KBM-7 (cell line): ENCODE measurements at regions not wholly inside any gene's neighbourhood (a gene's known extent, or its start where the extent isn't known, plus 50 kb on each side); places are given as distances from the start of the nearest gene placed in this dataset.

ENCODE experiments used
- DNase-seq: peaks from one replicate; pipeline ENCODE4 v3.0.0-alpha.2; 2015
- in situ Hi-C: fragments of 300-500 bp; cut with MboI; formaldehyde crosslinking; loops from 2 replicates; pipeline ENCODE4 v1.14.3; 2020; ENCODE audit warnings: low sequenced_read_pairs, low pct_unique_long_range_greater_than_20kb, mixed read lengths

DNA sequence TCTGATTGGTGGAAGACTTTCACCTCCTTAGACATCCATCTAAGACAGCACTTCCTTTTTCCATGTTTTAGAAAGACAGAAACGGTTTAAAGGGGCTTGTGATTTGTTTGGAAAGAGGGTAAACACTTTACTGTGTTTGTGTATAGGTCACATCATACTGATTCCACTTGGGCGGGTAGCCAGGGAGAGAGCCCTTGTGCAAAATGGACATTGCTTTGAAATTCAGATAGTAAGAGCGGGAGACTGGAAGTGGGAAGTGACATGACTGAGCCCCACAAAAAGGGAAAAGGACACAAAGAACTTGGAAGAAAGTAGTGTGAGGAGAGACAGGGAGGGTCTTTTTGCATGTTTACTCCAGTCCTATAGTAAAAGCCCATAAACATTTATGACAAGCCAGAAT is 195.6 kb upstream of the CNTN4 start:
- in situ Hi-C loops = no loop called here
- no peak for DNase-seq

- DNase-seq = no peak
- in situ Hi-C loops = no loop called here
These were observed 190.8 kb upstream of the CNTN4 start for GRCh38 chr3:1907911-1908310.

DNA sequence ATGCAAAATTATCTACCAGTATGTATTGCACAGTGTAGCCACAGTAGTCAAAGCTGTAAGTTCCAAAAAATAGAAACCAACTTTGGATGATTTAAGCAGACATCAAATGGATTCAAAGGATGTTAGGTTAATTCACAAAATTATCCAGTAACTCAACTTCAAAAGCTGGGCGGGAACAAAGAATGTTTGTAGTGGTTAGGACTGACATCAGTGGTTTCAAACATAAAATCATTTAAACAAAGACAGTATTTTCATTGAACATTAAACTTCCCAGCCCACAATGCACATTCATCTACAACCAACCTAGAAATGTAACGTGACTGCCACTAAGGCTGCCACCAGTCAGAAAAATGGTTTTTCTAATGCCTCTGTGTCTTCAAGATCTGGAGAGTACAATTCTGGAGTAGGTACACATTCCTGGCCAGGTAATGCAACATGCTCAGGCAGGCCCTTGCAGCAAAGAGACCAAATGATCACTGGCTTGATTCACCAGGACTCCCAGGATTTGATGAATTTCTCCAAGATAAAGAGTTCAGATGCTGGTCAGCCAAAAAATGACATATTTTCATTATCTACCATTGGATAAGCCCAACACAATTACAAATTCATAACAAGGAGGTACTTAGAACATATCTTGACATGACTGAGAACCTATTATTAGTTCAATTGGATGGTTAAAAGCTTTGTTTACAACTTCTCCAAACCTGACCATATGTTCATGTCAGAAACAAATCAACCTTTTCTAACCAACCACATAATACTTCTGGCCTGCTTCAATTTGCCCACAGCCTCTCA is 189.8 kb upstream of the CNTN4 start:
- no peak for DNase-seq
- in situ Hi-C loops = no loop called here

DNA sequence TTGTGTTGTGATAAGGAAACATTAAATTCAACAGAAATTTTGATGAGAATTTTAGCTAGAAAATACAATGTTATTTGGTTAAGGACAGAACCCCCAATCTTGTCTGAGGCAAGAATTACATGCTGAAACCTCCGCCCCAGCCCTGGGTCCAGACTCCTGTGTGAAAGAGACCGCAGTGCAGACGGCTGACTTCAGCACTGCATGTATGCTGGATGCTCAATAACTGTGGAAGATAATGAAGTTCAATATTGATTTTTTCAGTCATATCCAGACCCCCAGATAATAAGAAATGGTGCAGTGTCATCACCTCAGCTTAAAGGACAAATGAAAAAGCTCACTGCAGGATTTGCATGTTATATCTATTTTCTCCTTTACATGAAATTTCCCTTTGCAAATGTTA is 188.3 kb upstream of the CNTN4 start:
- DNase-seq = no peak
- in situ Hi-C loops = no loop called here

GRCh38 chr3:1929788-1930414 is 168.8 kb upstream of the CNTN4 start:
- no peak for DNase-seq
- in situ Hi-C loops = no loop called here

DNA sequence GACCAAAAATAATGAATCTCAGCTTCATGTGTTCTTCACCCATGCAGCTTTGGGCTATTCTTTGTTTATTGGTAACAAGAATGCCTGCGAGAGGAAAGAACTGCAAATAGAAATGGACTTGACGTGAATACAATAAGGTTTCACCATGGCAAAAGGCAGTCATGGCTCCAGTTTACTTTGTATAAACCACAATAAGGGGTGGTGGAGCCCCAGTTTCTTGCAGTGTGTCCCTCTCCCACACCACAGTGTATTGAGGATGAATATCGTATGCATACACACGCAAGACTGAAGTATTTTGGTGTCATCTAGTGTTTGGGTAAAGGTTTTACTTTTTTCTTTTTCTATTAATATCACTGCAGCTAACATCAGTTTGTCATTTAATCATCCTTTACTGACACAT is 159.7 kb upstream of the CNTN4 start:
- DNase-seq = no peak
- in situ Hi-C loops = no loop called here

- in situ Hi-C loops = no loop called here
- no peak for DNase-seq
These were observed 155.9 kb upstream of the CNTN4 start for GRCh38 chr3:1942781-1943180.

DNA sequence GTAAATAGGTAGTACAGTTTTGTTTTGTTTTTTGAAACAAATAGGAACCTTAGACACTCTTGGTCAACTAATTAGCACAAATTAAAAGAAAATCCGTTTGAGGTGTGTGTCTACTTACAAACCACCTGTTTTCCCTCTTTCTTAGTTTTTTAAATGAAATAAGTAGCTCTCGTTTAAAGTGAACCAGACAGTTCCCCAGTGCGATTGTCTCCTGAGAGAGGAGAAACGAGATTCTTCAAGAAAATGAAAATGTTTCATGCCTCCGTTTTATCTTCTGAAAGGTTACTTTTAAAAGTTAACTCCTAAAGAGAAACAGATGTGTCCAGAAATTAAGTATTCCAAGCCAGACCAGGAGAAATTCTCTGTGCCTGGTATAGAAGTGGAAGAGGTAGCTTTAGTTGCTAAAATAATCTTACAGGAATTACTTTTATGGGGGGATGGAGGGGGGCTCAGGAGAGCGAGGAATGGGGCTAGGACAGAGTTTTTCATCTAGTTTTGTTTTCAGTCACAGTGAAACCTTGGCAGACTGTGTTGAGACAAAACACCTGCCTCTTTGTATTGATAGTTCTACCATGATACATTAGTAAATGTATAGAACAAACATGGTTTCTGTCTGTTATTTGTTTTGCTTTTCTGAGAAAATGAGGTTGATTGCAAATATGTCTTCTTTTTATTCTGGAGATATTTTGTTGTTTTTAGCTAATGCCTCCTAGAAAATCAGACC is 155.1 kb upstream of the CNTN4 start:
- no peak for DNase-seq
- in situ Hi-C loops = no loop called here

DNA sequence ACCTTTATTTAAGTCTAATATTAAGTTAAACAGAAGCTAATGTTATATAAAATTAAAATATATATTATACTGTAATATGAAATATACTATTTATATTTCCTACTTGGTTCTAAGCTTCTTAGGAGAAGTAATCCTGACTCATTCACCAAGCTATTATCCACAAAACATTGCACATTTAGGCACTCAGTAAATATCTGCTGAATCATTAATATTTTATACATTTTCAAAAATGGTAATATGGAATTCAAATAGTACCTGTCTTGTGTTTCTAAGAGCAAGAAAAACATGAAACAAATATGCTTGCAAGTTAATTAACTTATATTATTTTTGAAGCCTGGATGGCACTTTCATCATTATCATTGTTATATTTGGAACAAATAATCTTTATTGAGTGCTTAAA is 153.0 kb upstream of the CNTN4 start:
- in situ Hi-C loops = no loop called here
- DNase-seq = no peak

GRCh38 chr3:1953536-1953935 is 145.1 kb upstream of the CNTN4 start:
- DNase-seq = no peak
- in situ Hi-C loops = no loop called here

DNA sequence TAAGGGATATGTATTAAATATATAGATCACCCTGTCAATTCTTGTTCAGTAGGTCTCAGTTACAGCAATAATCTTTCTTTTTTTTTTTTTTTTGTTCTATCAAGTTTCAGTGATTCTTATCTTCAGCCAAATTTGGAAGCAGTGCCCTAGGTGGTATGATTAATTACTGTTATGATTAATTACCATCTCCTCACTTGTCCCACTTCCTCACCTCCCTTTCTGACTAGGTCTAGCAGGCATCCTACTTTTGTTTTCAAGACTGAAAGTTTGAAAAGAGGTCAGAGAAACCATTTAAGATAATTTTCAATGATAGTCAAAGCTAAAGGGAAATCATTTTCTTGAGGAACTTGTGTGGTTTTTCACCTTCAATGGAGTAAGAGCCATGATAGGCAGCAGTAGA is 144.0 kb upstream of the CNTN4 start:
- in situ Hi-C loops = no loop called here

GRCh38 chr3:1955170-1955569 is 143.5 kb upstream of the CNTN4 start:
- in situ Hi-C loops = no loop called here
- DNase-seq = no peak

More for the DNA sequence above, 144.0 kb upstream of the CNTN4 start:
- no peak for DNase-seq

DNA sequence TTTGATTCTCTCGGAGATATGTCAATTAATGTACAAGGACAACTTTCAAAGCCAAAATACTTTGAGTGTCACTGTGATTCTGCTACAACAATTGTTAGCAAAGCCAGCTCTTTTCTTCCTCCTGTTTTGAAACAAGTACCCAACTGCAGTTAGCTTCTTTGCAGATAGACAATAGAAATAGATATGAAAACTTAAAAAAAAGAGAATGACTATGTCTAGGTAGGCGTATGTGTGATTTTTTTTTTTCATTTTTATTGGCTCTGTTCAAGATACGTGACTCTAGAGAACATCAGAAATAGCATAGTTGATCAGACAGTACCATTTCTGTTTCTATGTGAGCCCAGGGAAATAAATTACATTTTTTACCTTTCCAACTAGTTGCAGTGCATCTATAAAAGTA is 142.9 kb upstream of the CNTN4 start:
- in situ Hi-C loops = no loop called here
- DNase-seq = no peak

- in situ Hi-C loops = no loop called here
- DNase-seq = no peak
These were observed 138.2 kb upstream of the CNTN4 start for GRCh38 chr3:1960506-1960905.

DNA sequence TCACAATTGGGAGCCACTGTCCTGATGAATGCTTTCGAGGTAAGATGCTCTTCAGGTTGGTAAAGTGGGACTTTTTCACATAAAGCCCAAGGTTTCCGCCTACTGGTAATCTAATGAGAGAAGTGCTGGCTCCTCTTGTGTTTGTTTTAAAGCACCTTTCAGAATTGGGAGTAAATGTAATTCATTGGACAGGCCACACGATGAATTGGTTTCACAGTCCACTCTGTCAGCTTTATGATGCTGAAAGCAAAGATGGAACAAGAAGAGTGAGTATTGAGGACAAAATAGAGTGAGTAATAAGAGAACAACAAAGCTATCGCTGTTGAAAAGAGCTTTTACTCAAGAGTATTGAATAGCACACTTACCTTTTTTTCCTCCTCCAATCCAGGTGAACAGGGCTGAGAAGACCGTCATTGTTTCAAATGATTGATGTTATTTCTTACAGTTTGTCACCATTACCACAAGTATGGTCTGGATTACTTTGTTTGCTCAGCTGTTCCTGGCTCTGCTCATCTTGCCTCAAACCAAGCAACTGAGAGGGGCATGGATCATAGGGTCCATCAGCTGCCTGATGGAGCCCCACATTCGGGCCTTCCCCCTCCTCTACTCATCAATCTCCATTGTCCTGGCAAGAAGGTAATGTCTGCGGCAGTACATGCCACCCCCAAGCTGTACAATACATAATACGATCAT is 136.1 kb upstream of the CNTN4 start:
- in situ Hi-C loops = no loop called here
- DNase-seq = no peak

DNA sequence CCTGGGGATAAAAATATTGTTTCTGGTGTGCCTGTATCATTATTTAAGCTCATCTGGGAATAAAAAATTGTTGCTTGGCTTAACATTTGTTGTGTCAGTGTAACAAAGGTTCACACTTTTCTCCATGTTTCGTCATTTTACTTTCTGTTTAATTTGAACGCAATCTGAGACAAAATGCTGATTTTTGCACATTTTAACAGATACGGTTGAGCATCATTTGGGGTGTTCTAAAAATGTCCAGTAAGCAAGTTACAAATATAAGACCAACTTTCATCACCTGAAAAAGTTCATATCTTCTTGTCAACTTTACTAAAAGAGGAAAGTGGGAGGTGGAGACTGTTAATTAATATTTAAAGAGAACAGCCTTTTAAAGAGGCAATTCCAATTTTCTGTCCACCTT is 134.8 kb upstream of the CNTN4 start:
- in situ Hi-C loops = no loop called here
- no peak for DNase-seq

GRCh38 chr3:1967525-1967924 is 131.1 kb upstream of the CNTN4 start:
- in situ Hi-C loops = no loop called here
- DNase-seq = no peak

- DNase-seq = no peak
- in situ Hi-C loops = no loop called here
These were observed 129.4 kb upstream of the CNTN4 start for GRCh38 chr3:1969281-1969680.

DNA sequence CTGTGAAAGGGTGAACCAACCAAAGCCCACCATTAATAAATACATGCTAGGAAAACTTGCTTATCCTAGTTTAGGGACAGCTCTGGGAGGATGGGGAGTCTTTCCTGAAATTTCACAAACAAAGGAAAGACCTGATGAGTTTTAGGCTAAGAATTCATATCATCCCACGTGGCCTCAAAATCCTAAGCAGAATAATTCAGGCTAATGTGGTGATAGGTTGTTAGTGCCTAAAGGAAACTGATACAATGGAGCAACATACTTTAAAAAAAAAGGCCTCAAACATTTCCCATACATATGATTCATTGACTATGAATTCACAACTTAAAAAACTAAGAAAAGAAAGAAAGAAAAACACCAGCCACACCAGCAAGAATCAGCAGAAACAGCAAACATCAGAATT is 126.9 kb upstream of the CNTN4 start:
- DNase-seq = no peak
- in situ Hi-C loops = no loop called here
